Mesenchymal stem cell (in vitro differentiated cells and primary cell): ENCODE measurements at regions not wholly inside any gene's neighbourhood (a gene's known extent, or its start where the extent isn't known, plus 50 kb on each side); places are given as distances from the start of the nearest gene placed in this dataset.

ENCODE experiments used
- DNase-seq: peaks from one replicate; pipeline ENCODE4 v3.0.0-alpha.2; 2013
- H2AFZ ChIP-seq: one replicate; pipeline ENCODE4 v1.6.1; 2013; ENCODE audit warnings: low read depth, mild to moderate bottlenecking, control low read depth, inconsistent platforms, low read length, moderate library complexity
- H2AK5ac ChIP-seq: 2 replicates; pipeline ENCODE4 v1.6.1; 2013; ENCODE audit warnings: low read length, moderate library complexity, mild to moderate bottlenecking, inconsistent platforms; ENCODE audit not compliant: severe bottlenecking
- H2BK120ac ChIP-seq: one replicate; pipeline ENCODE4 v1.6.1; 2013; ENCODE audit warnings: low read depth, mild to moderate bottlenecking, inconsistent platforms, low read length, moderate library complexity
- H2BK12ac ChIP-seq, 2 experiments: one replicate each; pipeline ENCODE4 v1.6.1; 2013; ENCODE audit warnings: inconsistent platforms in 2 of 2, low read length in 2 of 2, mild to moderate bottlenecking in 2 of 2, moderate library complexity in 2 of 2, control low read depth in 1 of 2
- H2BK15ac ChIP-seq: one replicate; pipeline ENCODE4 v1.6.1; 2013; ENCODE audit warnings: mild to moderate bottlenecking, low read depth, inconsistent platforms; ENCODE audit not compliant: poor library complexity, severe bottlenecking
- H2BK5ac ChIP-seq: 2 replicates; pipeline ENCODE4 v1.6.1; 2013; ENCODE audit warnings: low read depth, mild to moderate bottlenecking, low read length, control low read depth, inconsistent platforms; ENCODE audit not compliant: poor library complexity, severe bottlenecking
- H3K14ac ChIP-seq, 2 experiments: one replicate each; pipeline ENCODE4 v1.6.1; 2013; ENCODE audit warnings: inconsistent platforms in 2 of 2, low read length in 2 of 2, control low read depth in 1 of 2, mild to moderate bottlenecking in 1 of 2, moderate library complexity in 1 of 2
- H3K18ac ChIP-seq, 2 experiments: one replicate each; pipeline ENCODE4 v1.6.1; 2013; ENCODE audit warnings: inconsistent platforms in 2 of 2, low read length in 2 of 2, control low read depth in 1 of 2, low read depth in 1 of 2, mild to moderate bottlenecking in 1 of 2
- H3K23ac ChIP-seq, 2 experiments: one replicate each; pipeline ENCODE4 v1.6.1; 2013; ENCODE audit warnings: inconsistent platforms in 2 of 2, low read length in 2 of 2, mild to moderate bottlenecking in 2 of 2, moderate library complexity in 2 of 2, control low read depth in 1 of 2
- H3K27ac ChIP-seq: 2 replicates; pipeline ENCODE4 v1.5.1; 2013; ENCODE audit warnings: mild to moderate bottlenecking, moderate library complexity, low read length, control low read depth, inconsistent platforms; ENCODE audit not compliant: poor library complexity, severe bottlenecking
- H3K27me3 ChIP-seq, 2 experiments: 2 replicates each; pipeline versions ENCODE4 v1.6.1 to v1.7.0; 2013; ENCODE audit warnings: low read length in 2 of 2, mild to moderate bottlenecking in 2 of 2, moderate library complexity in 2 of 2, control low read depth in 1 of 2, inconsistent platforms in 1 of 2; ENCODE audit not compliant: control insufficient read depth in 1 of 2, insufficient read depth in 1 of 2
- H3K36me3 ChIP-seq, 2 experiments: 2 replicates each; pipeline versions ENCODE4 v1.6.1 to v1.7.0; 2013; ENCODE audit warnings: low read length in 2 of 2, control low read depth in 1 of 2, inconsistent platforms in 1 of 2, low read depth in 1 of 2, mild to moderate bottlenecking in 1 of 2; ENCODE audit not compliant: insufficient read depth in 2 of 2, control insufficient read depth in 1 of 2
- H3K4ac ChIP-seq, 2 experiments: one replicate each; pipeline ENCODE4 v1.6.1; 2013; ENCODE audit warnings: inconsistent platforms in 2 of 2, low read length in 2 of 2, mild to moderate bottlenecking in 2 of 2, moderate library complexity in 2 of 2, control low read depth in 1 of 2, low read depth in 1 of 2
- H3K4me1 ChIP-seq: 2 replicates; pipeline ENCODE4 v1.6.1; 2013; ENCODE audit warnings: low read depth, low read length, control low read depth; ENCODE audit not compliant: control insufficient read depth, insufficient read depth
- H3K4me2 ChIP-seq: 2 replicates; pipeline ENCODE4 v1.6.1; 2013; ENCODE audit warnings: low read length, mild to moderate bottlenecking, inconsistent platforms; ENCODE audit not compliant: poor library complexity, severe bottlenecking
- H3K4me3 ChIP-seq, 2 experiments: 2 replicates each; pipeline versions ENCODE4 v1.5.1 to v1.7.0; 2013; ENCODE audit warnings: low read length in 2 of 2, mild to moderate bottlenecking in 2 of 2, control low read depth in 1 of 2, low read depth in 1 of 2; ENCODE audit not compliant: insufficient read depth in 1 of 2
- H3K79me1 ChIP-seq: replicated peaks from 2 replicates; pipeline ENCODE4 v1.6.1; 2013; ENCODE audit warnings: mild to moderate bottlenecking, control low read depth, low read length, inconsistent platforms; ENCODE audit not compliant: poor library complexity, severe bottlenecking
- H3K9ac ChIP-seq: 2 replicates; pipeline ENCODE4 v1.7.0; 2013; ENCODE audit warnings: mild to moderate bottlenecking, low read length, moderate library complexity
- H3K9me3 ChIP-seq: 2 replicates; pipeline ENCODE4 v1.7.0; 2013; ENCODE audit warnings: mild to moderate bottlenecking, low read length; ENCODE audit not compliant: control insufficient read depth
- H4K8ac ChIP-seq: one replicate; pipeline ENCODE4 v1.6.1; 2013; ENCODE audit warnings: inconsistent platforms, mild to moderate bottlenecking, low read length, moderate library complexity
- H4K91ac ChIP-seq: one replicate; pipeline ENCODE4 v1.6.1; 2013; ENCODE audit warnings: mild to moderate bottlenecking, low read length, inconsistent platforms
- WGBS: methylation state at CpG from one replicate; pipeline ENCODE4 v1.1.7; 2013; ENCODE audit warnings: mixed read lengths; 5-methylcytosine and 5-hydroxymethylcytosine counted together

DNA sequence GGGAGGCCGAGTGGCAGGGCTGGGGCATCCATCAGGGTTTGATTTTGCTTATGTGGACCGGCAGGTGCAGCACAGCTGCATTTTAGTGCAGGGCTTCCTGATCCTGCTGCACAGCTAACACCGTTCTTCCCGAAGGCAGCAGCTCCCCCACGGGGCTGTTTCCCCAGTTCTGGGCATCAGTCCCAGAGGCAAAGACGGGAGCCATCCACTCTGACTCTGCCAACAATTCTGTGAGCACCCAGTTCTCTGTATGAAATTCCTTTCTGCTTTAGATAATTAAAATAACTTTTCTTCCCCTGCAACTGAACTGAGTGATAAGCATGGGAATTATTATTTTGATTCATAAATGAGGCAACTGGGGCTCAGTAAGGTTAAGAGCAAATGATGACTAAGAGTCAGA is 262.9 kb upstream of the ATP10A start:
- WGBS, result 66% methylated on average over 6 of the region's 6 CpGs
- Histone ChIP-seq H3K14ac (no peak overlapping the region), H3K27me3 (no peaks in the 10 kb centered on the region), H2BK12ac (no peak overlapping the region), H3K18ac (no peak overlapping the region), H2AK5ac (no peak overlapping the region), H2AFZ (no peak overlapping the region), H3K36me3 (no peaks in the 10 kb centered on the region), H3K23ac (no peak overlapping the region), H4K8ac (no peak overlapping the region), H3K9ac (no peak overlapping the region), H3K4me2 (no peak overlapping the region), H3K4me3 (no peak overlapping the region), H2BK15ac (no peak overlapping the region), H3K27ac (no peak overlapping the region), H3K4ac (no peak overlapping the region), H2BK120ac (no peak overlapping the region), H3K79me1 (no peaks in the 10 kb centered on the region), H3K4me1 (no peaks in the 10 kb centered on the region), H2BK5ac (no peak overlapping the region), H4K91ac (no peak overlapping the region), H3K9me3 (no peaks in the 10 kb centered on the region)
- DNase-seq, result no peak

DNA sequence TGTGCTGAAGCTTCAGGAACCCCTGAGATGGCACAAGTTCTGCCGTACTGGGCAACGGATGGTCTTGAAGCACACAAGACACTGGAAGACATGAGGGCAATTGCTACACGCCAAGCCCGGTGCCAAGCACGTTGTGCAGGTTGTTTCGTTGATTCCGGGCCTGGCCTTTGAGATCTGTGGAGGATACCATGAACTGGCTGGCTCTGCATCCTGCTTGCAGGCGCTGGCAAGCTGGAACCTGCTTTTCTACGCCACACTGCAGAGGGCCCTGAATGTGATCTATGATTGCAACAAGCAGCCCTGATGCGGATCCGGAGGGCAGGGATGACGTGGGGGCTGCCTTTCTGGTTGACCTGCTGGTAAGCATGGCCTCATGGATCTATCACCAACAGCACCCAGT is 262.5 kb upstream of the ATP10A start:
- 82% methylated on average over 12 of the region's 12 CpGs for WGBS
- Histone ChIP-seq H3K14ac (no peak overlapping the region), H2BK12ac (no peak overlapping the region)

DNA sequence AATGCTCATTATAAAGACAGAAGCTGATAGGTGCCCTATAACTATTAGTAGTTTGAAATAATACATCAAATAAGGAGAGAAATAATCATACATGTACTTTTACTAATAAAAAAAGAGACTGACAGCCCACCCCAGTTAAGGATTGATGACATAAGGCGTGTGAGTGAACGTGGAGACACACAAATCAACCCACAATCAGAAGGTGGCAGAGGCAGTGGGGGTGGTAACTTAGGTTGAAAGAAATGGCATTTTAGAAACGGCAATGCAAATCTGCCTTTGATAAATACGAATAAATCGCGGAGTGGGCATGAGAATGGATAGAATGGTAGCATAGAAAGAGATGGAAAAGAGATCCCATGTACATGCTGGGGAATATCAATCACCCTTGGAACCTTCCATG is 256.2 kb upstream of the ATP10A start:
- no peak overlapping the region for H2BK12ac ChIP-seq
- no peak overlapping the region for H3K14ac ChIP-seq
- no peaks in the 10 kb centered on the region for H3K4me1 ChIP-seq
- no peaks in the 10 kb centered on the region for H3K27me3 ChIP-seq
- no peak overlapping the region for H3K9ac ChIP-seq
- no peak overlapping the region for H2AFZ ChIP-seq
- no peak overlapping the region for H3K18ac ChIP-seq
- H2BK120ac ChIP-seq, result no peak overlapping the region
- no peak overlapping the region for H2BK15ac ChIP-seq
- no peak for DNase-seq
- no peak overlapping the region for H4K91ac ChIP-seq
- H2BK5ac ChIP-seq, result no peak overlapping the region
- no peak overlapping the region for H4K8ac ChIP-seq
- H3K4me2 ChIP-seq, result no peak overlapping the region
- no peaks in the 10 kb centered on the region for H3K79me1 ChIP-seq
- no peak overlapping the region for H3K4me3 ChIP-seq
- H3K27ac ChIP-seq, result no peak overlapping the region
- no peak overlapping the region for H2AK5ac ChIP-seq
- no peaks in the 10 kb centered on the region for H3K9me3 ChIP-seq
- WGBS, result 83% methylated on average over 6 of the region's 6 CpGs
- no peak overlapping the region for H3K4ac ChIP-seq
- no peak overlapping the region for H3K23ac ChIP-seq
- H3K36me3 ChIP-seq, result no peaks in the 10 kb centered on the region

More for the DNA sequence above, 262.5 kb upstream of the ATP10A start:
- no peak overlapping the region for H3K4me2 ChIP-seq
- H3K9me3 ChIP-seq, result no peaks in the 10 kb centered on the region
- no peak overlapping the region for H4K8ac ChIP-seq
- H3K27me3 ChIP-seq, result no peaks in the 10 kb centered on the region
- H2AK5ac ChIP-seq, result no peak overlapping the region
- H3K4ac ChIP-seq, result no peak overlapping the region
- no peak overlapping the region for H3K27ac ChIP-seq
- no peaks in the 10 kb centered on the region for H3K36me3 ChIP-seq
- H3K4me1 ChIP-seq, result no peaks in the 10 kb centered on the region
- no peak overlapping the region for H2BK15ac ChIP-seq
- no peak overlapping the region for H2AFZ ChIP-seq
- H3K23ac ChIP-seq, result no peak overlapping the region
- DNase-seq, result no peak
- H3K9ac ChIP-seq, result no peak overlapping the region
- no peak overlapping the region for H2BK120ac ChIP-seq
- no peak overlapping the region for H2BK5ac ChIP-seq
- no peak overlapping the region for H3K4me3 ChIP-seq
- no peak overlapping the region for H4K91ac ChIP-seq
- H3K79me1 ChIP-seq, result no peaks in the 10 kb centered on the region
- no peak overlapping the region for H3K18ac ChIP-seq

DNA sequence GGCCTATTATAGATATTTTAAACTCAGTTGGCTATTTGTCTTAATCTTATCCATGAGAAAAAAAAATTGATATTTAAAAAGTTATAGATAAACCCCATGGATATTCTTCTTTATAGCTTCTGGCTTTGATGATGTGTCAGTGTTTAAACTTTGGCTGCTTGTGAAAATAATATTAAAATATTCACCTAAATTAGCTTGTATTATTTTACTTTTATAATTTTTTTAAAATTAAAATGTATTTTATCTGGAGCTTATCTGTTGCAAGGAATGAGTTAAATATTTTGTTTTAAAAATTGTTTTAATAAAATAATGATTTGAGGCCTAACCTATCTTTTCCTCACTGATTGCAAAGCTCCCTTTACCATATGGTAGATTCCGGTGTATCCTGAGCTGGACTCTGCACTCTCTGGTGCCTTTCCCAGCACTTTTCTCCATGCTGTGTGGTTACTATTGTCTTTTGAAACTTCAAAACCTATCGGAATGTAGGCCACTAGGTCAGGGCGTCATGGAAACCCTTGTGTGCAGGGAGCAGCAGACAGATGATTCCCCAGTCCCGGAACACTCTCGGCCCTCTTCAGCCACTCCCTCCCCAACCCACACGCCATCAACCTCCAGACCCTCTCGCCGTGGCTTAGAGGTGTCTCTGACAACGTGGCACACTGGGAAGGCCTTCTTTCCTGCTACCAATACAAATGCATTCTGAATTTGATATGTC is 252.3 kb upstream of the ATP10A start:
- 89% methylated on average over 4 of the region's 9 CpGs for WGBS
- H3K9ac ChIP-seq, result no peak overlapping the region
- no peak overlapping the region for H2BK120ac ChIP-seq
- no peaks in the 10 kb centered on the region for H3K9me3 ChIP-seq
- no peak overlapping the region for H3K27ac ChIP-seq
- H2AFZ ChIP-seq, result no peak overlapping the region
- no peak overlapping the region for H4K91ac ChIP-seq
- H3K4me1 ChIP-seq, result no peaks in the 10 kb centered on the region
- H2BK12ac ChIP-seq, result no peak overlapping the region
- no peak overlapping the region for H4K8ac ChIP-seq
- H2AK5ac ChIP-seq, result no peak overlapping the region
- H3K4ac ChIP-seq, result no peak overlapping the region
- H2BK15ac ChIP-seq, result no peak overlapping the region
- no peak overlapping the region for H3K23ac ChIP-seq
- no peaks in the 10 kb centered on the region for H3K79me1 ChIP-seq
- H3K4me3 ChIP-seq, result no peak overlapping the region
- no peaks in the 10 kb centered on the region for H3K27me3 ChIP-seq
- no peaks in the 10 kb centered on the region for H3K36me3 ChIP-seq
- H2BK5ac ChIP-seq, result no peak overlapping the region
- no peak overlapping the region for H3K14ac ChIP-seq
- H3K18ac ChIP-seq, result no peak overlapping the region
- no peak for DNase-seq
- H3K4me2 ChIP-seq, result no peak overlapping the region
